ENCODE measurements at regions not wholly inside any gene's neighbourhood (a gene's known extent, or its start where the extent isn't known, plus 50 kb on each side); places are given as distances from the start of the nearest gene placed in this dataset.

- Histone ChIP-seq H3K36me3 (ENCODE audit: insufficient read depth, low read length, poor library complexity, severe bottlenecking) (no peaks in the 10 kb centered on the region), H3K4me1 (ENCODE audit: insufficient read depth, low read length, poor library complexity, severe bottlenecking) (peaks cover 6% of the 10 kb centered on the region), H3K27ac (ENCODE audit: low read depth, low read length, poor library complexity, severe bottlenecking) (no peak overlapping the region), H3K27me3 (replicated peaks; ENCODE audit: insufficient read depth, low read depth, low read length, poor library complexity) (peaks cover 20% of the 10 kb centered on the region), H3K9me3 (ENCODE audit: low read depth, low read length, poor library complexity, severe bottlenecking) (no peaks in the 10 kb centered on the region), H3K4me3 (ENCODE audit: low read depth, low read length, poor library complexity, severe bottlenecking) (no peak overlapping the region)
- intact Hi-C loops (cut with micrococcal nuclease; ENCODE audit: unreplicated experiment): no loop called here
- ChIA-PET CTCF (interaction anchor here (0.7 kb wide), 1 partner anchor 429 kb away, joined by 6 read pairs; no protein-coding TSS in a partner anchor), POLR2A (ENCODE audit: low non-redundant PET) (no interaction called here)
- BruUV-seq (replicated peaks): no TSS peak
- no peak for TF ChIP-seq EZH2 (IDR thresholded peaks at IDR 0.05; ENCODE audit: borderline replicate concordance, low read depth, low read length, poor library complexity, severe bottlenecking)
- TF ChIP-seq, protein P1, sequence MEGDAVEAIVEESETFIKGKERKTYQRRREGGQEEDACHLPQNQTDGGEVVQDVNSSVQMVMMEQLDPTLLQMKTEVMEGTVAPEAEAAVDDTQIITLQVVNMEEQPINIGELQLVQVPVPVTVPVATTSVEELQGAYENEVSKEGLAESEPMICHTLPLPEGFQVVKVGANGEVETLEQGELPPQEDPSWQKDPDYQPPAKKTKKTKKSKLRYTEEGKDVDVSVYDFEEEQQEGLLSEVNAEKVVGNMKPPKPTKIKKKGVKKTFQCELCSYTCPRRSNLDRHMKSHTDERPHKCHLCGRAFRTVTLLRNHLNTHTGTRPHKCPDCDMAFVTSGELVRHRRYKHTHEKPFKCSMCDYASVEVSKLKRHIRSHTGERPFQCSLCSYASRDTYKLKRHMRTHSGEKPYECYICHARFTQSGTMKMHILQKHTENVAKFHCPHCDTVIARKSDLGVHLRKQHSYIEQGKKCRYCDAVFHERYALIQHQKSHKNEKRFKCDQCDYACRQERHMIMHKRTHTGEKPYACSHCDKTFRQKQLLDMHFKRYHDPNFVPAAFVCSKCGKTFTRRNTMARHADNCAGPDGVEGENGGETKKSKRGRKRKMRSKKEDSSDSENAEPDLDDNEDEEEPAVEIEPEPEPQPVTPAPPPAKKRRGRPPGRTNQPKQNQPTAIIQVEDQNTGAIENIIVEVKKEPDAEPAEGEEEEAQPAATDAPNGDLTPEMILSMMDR (conservative IDR thresholded peaks at IDR 0.05; ENCODE audit: low read depth, low read length): no peak
- no peak for DNase-seq (ENCODE audit: low spot score)
Observed at GRCh38 chr20:48204499-48204898, 419.2 kb upstream of the SULF2 start.

- ChIA-PET POLR2A (ENCODE audit: low non-redundant PET) (no interaction called here), CTCF (no interaction called here)
- TF ChIP-seq, protein P1 (conservative IDR thresholded peaks at IDR 0.05; ENCODE audit: low read depth, low read length): no peak
- no peak for TF ChIP-seq EZH2 (IDR thresholded peaks at IDR 0.05; ENCODE audit: borderline replicate concordance, low read depth, low read length, poor library complexity, severe bottlenecking)
- peaks cover 17% of the 10 kb centered on the region for H3K27me3 ChIP-seq (replicated peaks; ENCODE audit: insufficient read depth, low read depth, low read length, poor library complexity)
- H3K27ac ChIP-seq (ENCODE audit: low read depth, low read length, poor library complexity, severe bottlenecking): no peak overlapping the region
- BruUV-seq (replicated peaks): no TSS peak
- H3K36me3 ChIP-seq (ENCODE audit: insufficient read depth, low read length, poor library complexity, severe bottlenecking): no peaks in the 10 kb centered on the region
- H3K4me1 ChIP-seq (ENCODE audit: insufficient read depth, low read length, poor library complexity, severe bottlenecking): peaks cover 17% of the 10 kb centered on the region
- DNase-seq (ENCODE audit: low spot score): no peak
- H3K9me3 ChIP-seq (ENCODE audit: low read depth, low read length, poor library complexity, severe bottlenecking): no peaks in the 10 kb centered on the region
- intact Hi-C loops (cut with micrococcal nuclease; ENCODE audit: unreplicated experiment): no loop called here
- no peak overlapping the region for H3K4me3 ChIP-seq (ENCODE audit: low read depth, low read length, poor library complexity, severe bottlenecking)
Observed at GRCh38 chr20:48203252-48203651, 418.0 kb upstream of the SULF2 start.

DNA sequence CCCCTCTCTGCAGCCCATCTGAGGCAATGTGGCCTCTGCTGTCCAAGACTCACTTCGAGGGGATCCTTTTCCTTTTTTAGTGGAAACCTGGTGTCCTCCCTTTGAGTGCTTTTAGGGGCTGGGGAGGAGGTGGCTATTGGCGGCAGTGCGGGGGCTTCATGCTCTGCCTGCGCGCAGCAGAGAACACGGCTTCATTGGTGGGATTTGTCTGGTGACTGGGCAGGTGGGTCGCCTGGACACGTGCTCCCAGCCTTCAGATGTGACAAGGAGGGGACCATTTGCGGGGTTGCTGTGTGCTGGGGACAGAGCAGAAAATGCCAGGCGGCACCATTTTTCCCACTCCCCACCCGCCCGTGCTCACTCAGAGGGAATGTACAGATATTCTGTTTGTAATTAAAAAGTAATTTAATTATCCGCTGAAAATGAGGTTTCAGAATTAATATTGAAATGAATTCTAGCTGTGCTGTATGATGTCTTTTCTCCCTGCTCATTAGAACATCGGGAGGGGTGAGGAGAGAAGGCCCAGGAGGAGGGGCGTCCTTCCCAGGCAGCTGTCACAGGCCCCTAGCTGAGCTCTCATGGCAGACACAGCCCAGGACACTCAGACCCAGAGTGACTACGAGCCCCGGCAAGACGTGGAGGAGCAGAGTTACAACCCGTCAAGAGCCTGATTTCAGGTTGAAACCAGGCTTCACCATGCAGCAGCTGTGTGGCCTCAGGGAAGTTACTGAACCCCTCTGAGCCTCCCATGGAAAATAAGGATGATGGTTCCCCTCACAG lies 417.2 kb upstream of the SULF2 start:
- intact Hi-C loops (cut with micrococcal nuclease; ENCODE audit: unreplicated experiment): no loop called here
- CTCF ChIA-PET: no interaction called here
- peaks cover 17% of the 10 kb centered on the region for H3K4me1 ChIP-seq (ENCODE audit: insufficient read depth, low read length, poor library complexity, severe bottlenecking)

More for the DNA sequence above, 417.2 kb upstream of the SULF2 start:
- no peak for DNase-seq (ENCODE audit: low spot score)
- Histone ChIP-seq H3K36me3 (ENCODE audit: insufficient read depth, low read length, poor library complexity, severe bottlenecking) (no peaks in the 10 kb centered on the region), H3K27ac (ENCODE audit: low read depth, low read length, poor library complexity, severe bottlenecking) (no peak overlapping the region), H3K4me3 (ENCODE audit: low read depth, low read length, poor library complexity, severe bottlenecking) (no peak overlapping the region), H3K9me3 (ENCODE audit: low read depth, low read length, poor library complexity, severe bottlenecking) (no peaks in the 10 kb centered on the region), H3K27me3 (replicated peaks; ENCODE audit: insufficient read depth, low read depth, low read length, poor library complexity) (peaks cover 17% of the 10 kb centered on the region)
- POLR2A ChIA-PET (ENCODE audit: low non-redundant PET): no interaction called here
- no TSS peak for BruUV-seq (replicated peaks)
- no peak for TF ChIP-seq EZH2 (IDR thresholded peaks at IDR 0.05; ENCODE audit: borderline replicate concordance, low read depth, low read length, poor library complexity, severe bottlenecking)
- TF ChIP-seq, protein P1 (conservative IDR thresholded peaks at IDR 0.05; ENCODE audit: low read depth, low read length): no peak

All from A673 (cell line).